H9 (cell line): ENCODE measurements at regions not wholly inside any gene's neighbourhood (a gene's known extent, or its start where the extent isn't known, plus 50 kb on each side); places are given as distances from the start of the nearest gene placed in this dataset.

Experiments used
- DNase-seq: peaks from one replicate; pipeline ENCODE4 v3.0.0-alpha.2; 2017
- H2AFZ ChIP-seq: one replicate; pipeline ENCODE4 v1.6.1; 2013; ENCODE audit warnings: mild to moderate bottlenecking, low read length, control low read depth, moderate library complexity
- H2AK5ac ChIP-seq: 2 replicates; pipeline ENCODE4 v1.6.1; 2013; ENCODE audit warnings: low read length, control low read depth, mixed read lengths; ENCODE audit not compliant: insufficient read length
- H2BK120ac ChIP-seq: one replicate; pipeline ENCODE4 v1.6.1; 2013; ENCODE audit warnings: low read depth, mild to moderate bottlenecking, low read length, control low read depth, inconsistent platforms; ENCODE audit not compliant: poor library complexity, severe bottlenecking
- H2BK12ac ChIP-seq: 2 replicates; pipeline ENCODE4 v1.6.1; 2013; ENCODE audit warnings: low read length, control low read depth, mixed read lengths, low read depth; ENCODE audit not compliant: insufficient read length
- H2BK15ac ChIP-seq: 2 replicates; pipeline ENCODE4 v1.6.1; 2013; ENCODE audit warnings: low read depth, low read length, control low read depth
- H2BK20ac ChIP-seq: one replicate; pipeline ENCODE4 v1.6.1; 2013; ENCODE audit warnings: low read depth, mild to moderate bottlenecking, low read length, control low read depth, inconsistent platforms; ENCODE audit not compliant: poor library complexity, severe bottlenecking
- H2BK5ac ChIP-seq: 2 replicates; pipeline ENCODE4 v1.6.1; 2013; ENCODE audit warnings: low read length, control low read depth, mixed read lengths; ENCODE audit not compliant: insufficient read length
- H3K14ac ChIP-seq: 2 replicates; pipeline ENCODE4 v1.6.1; 2013; ENCODE audit warnings: low read length, control low read depth; ENCODE audit not compliant: insufficient read depth
- H3K18ac ChIP-seq: 2 replicates; pipeline ENCODE4 v1.6.1; 2013; ENCODE audit warnings: low read depth, mild to moderate bottlenecking, mixed read lengths, low read length, control low read depth; ENCODE audit not compliant: insufficient read length
- H3K23ac ChIP-seq: 2 replicates; pipeline ENCODE4 v1.6.1; 2013; ENCODE audit warnings: low read length, control low read depth, mixed read lengths, low read depth; ENCODE audit not compliant: insufficient read length
- H3K23me2 ChIP-seq: 2 replicates; pipeline ENCODE4 v1.6.1; 2013; ENCODE audit warnings: low read depth, mild to moderate bottlenecking, mixed read lengths, low read length, control low read depth; ENCODE audit not compliant: insufficient read length, poor library complexity, severe bottlenecking
- H3K27ac ChIP-seq: 2 replicates; pipeline ENCODE4 v1.5.1; 2013; ENCODE audit warnings: low read length, control low read depth, mixed read lengths, low read depth; ENCODE audit not compliant: insufficient read length
- H3K27me3 ChIP-seq: 2 replicates; pipeline ENCODE4 v1.6.1; 2013; ENCODE audit warnings: low read length, control low read depth, inconsistent platforms; ENCODE audit not compliant: insufficient read depth
- H3K4ac ChIP-seq: 2 replicates; pipeline ENCODE4 v1.6.1; 2013; ENCODE audit warnings: low read depth, mild to moderate bottlenecking, control low read depth, inconsistent platforms, low read length, moderate library complexity
- H3K4me1 ChIP-seq: 2 replicates; pipeline ENCODE4 v1.6.1; 2013; ENCODE audit warnings: low read length, control low read depth, inconsistent platforms; ENCODE audit not compliant: insufficient read depth
- H3K4me2 ChIP-seq: 2 replicates; pipeline ENCODE4 v1.6.1; 2013; ENCODE audit warnings: low read length, control low read depth, mixed read lengths; ENCODE audit not compliant: insufficient read length, insufficient read depth
- H3K56ac ChIP-seq: 2 replicates; pipeline ENCODE4 v1.6.1; 2013; ENCODE audit warnings: low read depth, mild to moderate bottlenecking, mixed read lengths, low read length, control low read depth; ENCODE audit not compliant: insufficient read length
- H3K79me1 ChIP-seq: 2 replicates; pipeline ENCODE4 v1.6.1; 2013; ENCODE audit warnings: low read depth, mild to moderate bottlenecking, moderate library complexity, low read length, control low read depth, inconsistent platforms; ENCODE audit not compliant: insufficient read depth, poor library complexity, severe bottlenecking
- H3K79me2 ChIP-seq: 2 replicates; pipeline ENCODE4 v1.6.1; 2013; ENCODE audit warnings: low read length, control low read depth, inconsistent platforms; ENCODE audit not compliant: insufficient read depth
- H3K9ac ChIP-seq: 2 replicates; pipeline ENCODE4 v1.6.1; 2013; ENCODE audit warnings: low read length, control low read depth, mixed read lengths; ENCODE audit not compliant: insufficient read length; ENCODE audit errors: extremely low read depth
- H3K9me3 ChIP-seq: one replicate; pipeline ENCODE4 v1.6.1; 2013; ENCODE audit warnings: low read depth, low read length, inconsistent platforms; ENCODE audit not compliant: control insufficient read depth
- H3T11ph ChIP-seq: one replicate; pipeline ENCODE4 v1.6.1; 2013; ENCODE audit warnings: mild to moderate bottlenecking, low read length, control low read depth, inconsistent platforms
- H4K20me1 ChIP-seq: one replicate; pipeline ENCODE4 v1.6.1; 2013; ENCODE audit not compliant: control insufficient read depth, insufficient read length, insufficient read depth
- H4K5ac ChIP-seq: 2 replicates; pipeline ENCODE4 v1.6.1; 2013; ENCODE audit warnings: low read depth, mild to moderate bottlenecking, mixed read lengths, low read length, control low read depth; ENCODE audit not compliant: insufficient read length
- H4K8ac ChIP-seq: replicated peaks from 2 replicates; pipeline ENCODE4 v1.6.1; 2013; ENCODE audit warnings: low read length, control low read depth, mixed read lengths, low read depth; ENCODE audit not compliant: insufficient read length
- H4K91ac ChIP-seq: 2 replicates; pipeline ENCODE4 v1.6.1; 2013; ENCODE audit warnings: low read depth, mild to moderate bottlenecking, moderate library complexity, mixed read lengths, low read length, control low read depth; ENCODE audit not compliant: insufficient read length
- H3K27ac Mint-ChIP-seq, 3 experiments: 2 replicates in 2 of 3; 3 replicates in 1 of 3; pipeline ENCODE4 v1.8.0; 2020 to 2021; ENCODE audit warnings: mixed read lengths in 3 of 3, mild to moderate bottlenecking in 1 of 3, moderate library complexity in 1 of 3
- H3K27me3 Mint-ChIP-seq: 2 replicates; pipeline ENCODE4 v1.8.0; 2021; ENCODE audit warnings: low read depth, mild to moderate bottlenecking, moderate library complexity, mixed read lengths
- H3K36me3 Mint-ChIP-seq, 3 experiments: 2 replicates in 2 of 3; 3 replicates in 1 of 3; pipeline ENCODE4 v1.8.0; 2020 to 2021; ENCODE audit warnings: low read depth in 3 of 3, mixed read lengths in 3 of 3; ENCODE audit not compliant: insufficient read depth in 1 of 3
- H3K4me1 Mint-ChIP-seq, 2 experiments: 2 replicates each; pipeline ENCODE4 v1.8.0; 2020; ENCODE audit warnings: mixed read lengths in 2 of 2
- H3K4me3 Mint-ChIP-seq, 2 experiments: 2 replicates in 1 of 2; 3 replicates in 1 of 2; pipeline ENCODE4 v1.8.0; 2020 to 2021; ENCODE audit warnings: mild to moderate bottlenecking in 2 of 2, mixed read lengths in 2 of 2, moderate library complexity in 1 of 2
- H3K9me3 Mint-ChIP-seq, 2 experiments: 2 replicates in 1 of 2; 3 replicates in 1 of 2; pipeline ENCODE4 v1.8.0; 2020; ENCODE audit warnings: mild to moderate bottlenecking in 2 of 2, mixed read lengths in 2 of 2, moderate library complexity in 1 of 2
- CTCF ChIP-seq: fragments of 200-600 bp; sonication (generic); conservative IDR thresholded peaks from 3 replicates; pipeline ENCODE4 v1.8.0; 2021; ENCODE audit warnings: antibody characterized with exemption, mild to moderate bottlenecking

DNA sequence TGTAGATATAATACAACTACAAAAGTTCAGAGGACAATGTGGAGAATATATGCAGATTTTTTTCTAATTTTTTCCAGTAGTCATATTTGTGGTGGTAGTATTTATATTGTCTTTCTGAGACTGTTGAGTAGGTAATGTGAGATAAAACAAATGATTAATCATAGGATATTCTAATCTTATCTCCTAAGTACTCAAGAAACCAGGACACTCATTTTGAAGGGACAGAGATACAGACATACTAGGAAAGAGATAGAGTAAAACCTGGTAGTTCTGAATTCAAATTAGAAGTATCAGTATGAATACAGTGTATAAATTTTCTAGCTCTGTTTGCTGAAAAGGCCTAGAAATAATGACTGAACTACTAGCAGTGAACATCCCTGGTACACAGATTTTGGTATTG lies 141.7 kb upstream of the ASIC2 start:
- no peak overlapping the region for H4K8ac ChIP-seq
- no peak overlapping the region for H3K23ac ChIP-seq
- H2BK12ac ChIP-seq: no peak overlapping the region
- no peak overlapping the region for H2BK5ac ChIP-seq
- Mint-ChIP-seq H3K9me3 (no peaks in the 10 kb centered on the region), H3K27ac (no peak overlapping the region), H3K4me1 (no peaks in the 10 kb centered on the region), H3K36me3 (no peaks in the 10 kb centered on the region), H3K4me3 (no peak overlapping the region), H3K27me3 (peaks cover 11% of the 10 kb centered on the region)
- H2BK20ac ChIP-seq: no peak overlapping the region
- no peaks in the 10 kb centered on the region for H3K9me3 ChIP-seq
- no peak overlapping the region for H3K4ac ChIP-seq
- no peak overlapping the region for H3K14ac ChIP-seq
- no peak overlapping the region for H2AK5ac ChIP-seq
- H3K9ac ChIP-seq: no peak overlapping the region
- no peak overlapping the region for H2BK15ac ChIP-seq
- no peak overlapping the region for H2BK120ac ChIP-seq
- no peaks in the 10 kb centered on the region for H3K79me2 ChIP-seq
- H3K4me2 ChIP-seq: no peak overlapping the region
- no peak overlapping the region for H3K18ac ChIP-seq
- H3T11ph ChIP-seq: no peak overlapping the region
- H3K56ac ChIP-seq: no peak overlapping the region
- no peak for DNase-seq
- TF ChIP-seq CTCF: no peak
- no peak overlapping the region for H4K5ac ChIP-seq
- no peak overlapping the region for H3K27ac ChIP-seq
- H3K23me2 ChIP-seq: no peaks in the 10 kb centered on the region
- no peaks in the 10 kb centered on the region for H4K20me1 ChIP-seq
- no peaks in the 10 kb centered on the region for H3K4me1 ChIP-seq
- H4K91ac ChIP-seq: no peak overlapping the region
- no peak overlapping the region for H2AFZ ChIP-seq
- H3K79me1 ChIP-seq: no peaks in the 10 kb centered on the region
- H3K27me3 ChIP-seq: no peaks in the 10 kb centered on the region
